Neural cell (in vitro differentiated cells): ENCODE measurements at regions not wholly inside any gene's neighbourhood (a gene's known extent, or its start where the extent isn't known, plus 50 kb on each side); places are given as distances from the start of the nearest gene placed in this dataset.

ENCODE experiments used
- CTCF ChIP-seq: fragments of 450-650 bp; IDR thresholded peaks from 2 replicates; pipeline ENCODE4 v1.5.1; 2014; ENCODE audit warnings: antibody characterized with exemption, mild to moderate bottlenecking, moderate library complexity; ENCODE audit not compliant: poor library complexity, severe bottlenecking
- EZH2 ChIP-seq: fragments of 200-600, 300-800 bp; shearing (Covaris generic), sonication (generic); IDR thresholded peaks from 2 replicates; pipeline ENCODE4 v1.6.1; 2014; ENCODE audit warnings: antibody characterized with exemption, low read length, borderline replicate concordance, mild to moderate bottlenecking; ENCODE audit not compliant: insufficient read depth, poor library complexity, severe bottlenecking
- SMC3 ChIP-seq: fragments of 450-650 bp; conservative IDR thresholded peaks from 2 replicates; pipeline ENCODE4 v1.6.1; 2014; ENCODE audit warnings: antibody characterized with exemption, mild to moderate bottlenecking, moderate library complexity; ENCODE audit not compliant: poor library complexity

- TF ChIP-seq CTCF (no peak), SMC3 (no peak), EZH2 (no peak)
Observed at GRCh38 chr21:35408401-35408800, 359.3 kb upstream of the RUNX1 start.
